ENCODE measurements at regions not wholly inside any gene's neighbourhood (a gene's known extent, or its start where the extent isn't known, plus 50 kb on each side); places are given as distances from the start of the nearest gene placed in this dataset.

DNA sequence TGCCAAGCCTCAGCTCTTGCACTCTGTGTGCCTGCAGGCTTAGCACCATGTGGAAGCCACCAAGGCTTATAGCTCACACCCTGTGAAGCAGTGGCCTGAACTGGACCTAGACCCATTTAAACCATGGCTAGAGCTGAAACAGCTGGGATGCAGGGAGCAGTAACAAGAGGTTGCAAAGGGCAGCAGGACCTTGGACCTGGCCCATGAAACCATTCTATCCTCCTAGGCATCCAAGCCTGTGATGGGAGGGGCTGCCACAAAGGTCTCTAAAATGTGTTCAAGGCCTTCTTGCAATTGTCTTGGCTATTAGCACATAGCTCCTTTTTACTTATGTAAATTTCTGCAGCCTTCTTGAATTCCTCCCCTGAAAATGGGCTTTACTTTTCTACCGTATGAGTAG lies 57.9 kb upstream of the NPAP1 start:
- no peak overlapping the region for H3K27ac ChIP-seq (ENCODE audit: low read depth in 2 of 2, low read length in 1 of 2)
- H3K27me3 ChIP-seq (ENCODE audit: control insufficient read depth in 1 of 2, insufficient read depth in 2 of 2, low read length in 2 of 2): no peaks in the 10 kb centered on the region
- H3K36me3 ChIP-seq (ENCODE audit: control insufficient read depth in 2 of 2, insufficient read depth in 2 of 2, low read length in 1 of 2): no peaks in the 10 kb centered on the region
- no peaks in the 10 kb centered on the region for H3K4me1 ChIP-seq (ENCODE audit: control insufficient read depth in 2 of 2, insufficient read depth in 2 of 2, low read length in 1 of 2)
- 7 to 45% methylated on average over 1 of the region's 1 CpG for WGBS, 2 donors
- H3K9me3 ChIP-seq (ENCODE audit: control insufficient read depth in 2 of 2, insufficient read depth in 1 of 2, low read depth in 1 of 2, low read length in 1 of 2): peaks cover 9 to 10% of the 10 kb centered on the region in 2 donors
- H3K4me3 ChIP-seq (ENCODE audit: low read depth in 1 of 2, low read length in 2 of 2): no peak overlapping the region

DNA sequence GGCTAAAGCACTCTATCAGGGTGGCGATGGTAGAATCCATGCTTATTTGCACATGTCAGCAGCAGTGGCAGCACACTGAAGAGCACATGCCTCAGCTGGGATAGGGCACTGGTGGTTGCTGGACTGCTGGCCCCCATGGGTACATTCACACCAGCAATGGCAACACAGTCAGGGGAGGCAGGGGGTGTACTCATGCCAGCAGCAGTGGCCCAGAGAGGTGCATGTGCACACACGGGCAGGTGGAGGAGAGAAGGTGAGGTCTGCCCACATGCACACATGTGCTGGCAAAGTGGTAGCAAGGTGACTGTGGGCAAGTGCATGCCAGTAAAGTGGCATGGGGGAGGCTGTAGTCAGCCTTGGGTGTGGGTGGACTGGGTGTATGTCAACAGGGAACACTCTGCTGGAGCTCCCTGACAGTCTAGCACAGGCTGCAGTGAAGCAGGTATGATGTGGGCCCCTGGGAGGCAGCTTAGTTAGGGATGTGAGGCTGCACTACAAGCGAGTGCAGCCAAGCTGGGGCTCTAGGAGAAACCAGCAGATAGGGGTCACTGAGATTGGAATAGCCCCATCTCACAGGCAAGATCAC lies 53.9 kb upstream of the NPAP1 start:
- Histone ChIP-seq H3K4me3 (ENCODE audit: low read depth in 1 of 2, low read length in 2 of 2) (no peak overlapping the region), H3K36me3 (ENCODE audit: control insufficient read depth in 2 of 2, insufficient read depth in 2 of 2, low read length in 1 of 2) (no peaks in the 10 kb centered on the region), H3K4me1 (ENCODE audit: control insufficient read depth in 2 of 2, insufficient read depth in 2 of 2, low read length in 1 of 2) (no peaks in the 10 kb centered on the region), H3K9me3 (ENCODE audit: control insufficient read depth in 2 of 2, insufficient read depth in 1 of 2, low read depth in 1 of 2, low read length in 1 of 2) (peaks cover 9 to 10% of the 10 kb centered on the region in 2 donors), H3K27me3 (ENCODE audit: control insufficient read depth in 1 of 2, insufficient read depth in 2 of 2, low read length in 2 of 2) (no peaks in the 10 kb centered on the region), H3K27ac (ENCODE audit: low read depth in 2 of 2, low read length in 1 of 2) (no peak overlapping the region)
- WGBS, 2 donors: 63 to 76% methylated on average over 3 of the region's 3 CpGs
